Type B pancreatic cell (in vitro differentiated cells): ENCODE measurements at regions not wholly inside any gene's neighbourhood (a gene's known extent, or its start where the extent isn't known, plus 50 kb on each side); places are given as distances from the start of the nearest gene placed in this dataset.

Experiments used
- DNase-seq: peaks from one replicate; pipeline ENCODE4 v3.0.0; 2021; ENCODE audit warnings: mixed read lengths; ENCODE audit not compliant: unreplicated experiment; ENCODE audit errors: extremely low spot score
- H3K27ac Mint-ChIP-seq: 2 replicates; pipeline ENCODE4 v1.8.0; 2021; ENCODE audit warnings: mild to moderate bottlenecking, mixed read lengths
- H3K27me3 Mint-ChIP-seq: 2 replicates; pipeline ENCODE4 v1.8.0; 2021; ENCODE audit warnings: mixed read lengths
- H3K36me3 Mint-ChIP-seq: 2 replicates; pipeline ENCODE4 v1.8.0; 2021; ENCODE audit warnings: mixed read lengths
- H3K4me1 Mint-ChIP-seq: one replicate; pipeline ENCODE4 v1.8.0; 2021; ENCODE audit warnings: mixed read lengths; ENCODE audit not compliant: unreplicated experiment
- H3K4me3 Mint-ChIP-seq: 2 replicates; pipeline ENCODE4 v1.8.0; 2021; ENCODE audit warnings: mild to moderate bottlenecking, mixed read lengths
- H3K9me3 Mint-ChIP-seq: 2 replicates; pipeline ENCODE4 v1.8.0; 2021; ENCODE audit warnings: mixed read lengths
- CTCF ChIP-seq: fragments of 200-600 bp; sonication (generic); conservative IDR thresholded peaks from 2 replicates; pipeline ENCODE4 v1.5.0; 2021; ENCODE audit warnings: antibody characterized with exemption, mild to moderate bottlenecking

DNA sequence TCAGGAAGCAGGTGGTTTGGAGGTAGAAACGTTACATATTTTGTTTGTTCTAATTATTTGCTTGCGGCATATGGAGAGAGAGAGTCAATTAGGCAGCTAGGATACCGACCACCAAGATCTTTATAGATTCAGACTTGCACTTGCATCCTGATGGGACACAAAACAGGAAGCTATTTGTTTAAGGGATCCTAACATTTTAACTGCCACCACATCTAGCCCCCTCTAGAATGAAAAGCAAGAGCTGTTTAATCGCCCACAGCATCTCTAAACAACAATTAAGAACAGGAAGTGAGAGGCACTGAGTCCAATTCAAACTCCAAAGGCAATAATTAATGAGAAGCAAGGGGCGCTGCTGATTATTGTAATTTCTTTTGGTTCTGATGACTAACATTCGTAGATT, 182.0 kb upstream of the LINC00305 start:
- TF ChIP-seq CTCF, result no peak
- no peaks in the 10 kb centered on the region for H3K4me1 Mint-ChIP-seq
- H3K36me3 Mint-ChIP-seq, result no peaks in the 10 kb centered on the region
- DNase-seq, result no peak
- H3K9me3 Mint-ChIP-seq, result no peaks in the 10 kb centered on the region
- H3K27ac Mint-ChIP-seq, result no peak overlapping the region
- H3K27me3 Mint-ChIP-seq, result no peaks in the 10 kb centered on the region
- H3K4me3 Mint-ChIP-seq, result no peak overlapping the region

GRCh38 chr18:64330161-64330560, 181.3 kb upstream of the LINC00305 start:
- DNase-seq, result no peak
- H3K27me3 Mint-ChIP-seq, result no peaks in the 10 kb centered on the region

DNA sequence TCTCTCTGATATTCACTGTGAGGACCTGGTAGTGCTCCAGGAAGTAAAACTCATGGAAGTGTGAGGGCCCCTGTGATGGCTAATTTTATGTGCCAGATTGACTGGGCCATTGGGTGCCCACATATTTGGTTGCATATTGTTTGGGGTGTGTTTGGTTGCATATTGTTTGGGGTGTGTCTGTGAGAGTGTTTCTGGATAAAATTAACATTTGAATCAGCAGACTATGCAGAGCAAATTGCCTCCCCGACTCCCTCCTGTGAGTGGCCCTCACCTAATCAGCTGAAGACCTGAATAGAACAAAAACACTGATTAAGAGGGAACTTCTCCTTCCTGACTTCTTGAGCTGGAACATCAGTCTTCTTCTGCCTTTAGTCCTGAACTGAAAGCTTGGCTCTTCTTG, 173.3 kb upstream of the LINC00305 start:
- H3K4me3 Mint-ChIP-seq, result no peak overlapping the region
- H3K27me3 Mint-ChIP-seq, result no peaks in the 10 kb centered on the region
- no peak for DNase-seq
- no peak for TF ChIP-seq CTCF
- no peak overlapping the region for H3K27ac Mint-ChIP-seq
- H3K36me3 Mint-ChIP-seq, result no peaks in the 10 kb centered on the region
- H3K9me3 Mint-ChIP-seq, result peaks cover 8% of the 10 kb centered on the region
- H3K4me1 Mint-ChIP-seq, result no peaks in the 10 kb centered on the region

More at GRCh38 chr18:64330161-64330560, 181.3 kb upstream of the LINC00305 start:
- no peaks in the 10 kb centered on the region for H3K9me3 Mint-ChIP-seq
- no peak overlapping the region for H3K4me3 Mint-ChIP-seq
- H3K36me3 Mint-ChIP-seq, result no peaks in the 10 kb centered on the region
- no peak overlapping the region for H3K27ac Mint-ChIP-seq
- H3K4me1 Mint-ChIP-seq, result no peaks in the 10 kb centered on the region
- TF ChIP-seq CTCF, result no peak

DNA sequence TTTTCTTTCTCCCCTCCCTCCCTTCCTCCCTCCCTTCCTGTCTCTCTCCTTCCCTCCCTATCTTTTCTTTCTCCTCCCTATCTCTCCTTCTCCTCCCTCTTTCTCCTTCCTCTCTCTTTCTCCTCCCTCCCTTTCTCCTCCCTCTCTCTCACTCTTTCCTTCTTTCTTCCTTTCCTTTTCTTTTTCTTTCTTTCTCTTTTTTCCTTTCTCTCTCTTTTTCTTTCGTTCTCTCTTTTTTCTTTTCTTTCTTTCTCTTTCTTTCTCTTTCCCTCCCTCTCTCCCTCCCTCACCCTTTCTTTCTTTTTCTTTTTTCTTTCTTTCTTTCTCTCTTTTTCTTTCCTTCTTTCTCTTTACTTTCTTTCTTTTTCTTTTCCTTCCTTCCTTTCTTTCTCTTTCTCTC, 169.7 kb upstream of the LINC00305 start:
- no peaks in the 10 kb centered on the region for H3K36me3 Mint-ChIP-seq
- peaks cover 16% of the 10 kb centered on the region for H3K9me3 Mint-ChIP-seq
- DNase-seq, result no peak
- no peak for TF ChIP-seq CTCF
- no peak overlapping the region for H3K4me3 Mint-ChIP-seq
- no peaks in the 10 kb centered on the region for H3K4me1 Mint-ChIP-seq
- H3K27ac Mint-ChIP-seq, result no peak overlapping the region
- no peaks in the 10 kb centered on the region for H3K27me3 Mint-ChIP-seq

GRCh38 chr18:64311859-64312258, 163.0 kb upstream of the LINC00305 start:
- Mint-ChIP-seq H3K36me3 (no peaks in the 10 kb centered on the region), H3K27ac (no peak overlapping the region), H3K27me3 (no peaks in the 10 kb centered on the region), H3K9me3 (peaks cover 7% of the 10 kb centered on the region), H3K4me3 (no peak overlapping the region), H3K4me1 (no peaks in the 10 kb centered on the region)
- no peak for DNase-seq
- TF ChIP-seq CTCF, result no peak

DNA sequence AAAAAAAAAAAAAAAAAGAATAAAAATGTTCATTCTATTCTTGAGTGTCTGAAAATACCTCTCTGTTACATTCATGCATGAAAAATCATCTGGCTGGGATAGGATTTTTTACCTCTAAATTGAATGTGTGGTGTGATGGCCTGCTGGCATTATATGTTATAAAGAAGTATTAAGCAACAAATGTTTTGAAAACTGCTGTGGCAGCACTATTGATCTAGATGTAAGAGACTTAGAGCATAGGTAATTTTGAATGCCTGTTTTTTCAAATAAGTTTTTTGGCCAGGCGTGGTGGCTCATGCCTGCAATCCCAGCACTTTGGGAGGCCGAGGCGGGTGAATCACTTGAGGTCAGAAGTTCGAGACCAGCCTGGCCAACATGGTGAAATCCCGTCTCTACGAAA, 147.0 kb upstream of the LINC00305 start:
- no peak overlapping the region for H3K27ac Mint-ChIP-seq
- H3K9me3 Mint-ChIP-seq, result no peaks in the 10 kb centered on the region
- H3K4me1 Mint-ChIP-seq, result no peaks in the 10 kb centered on the region
- H3K36me3 Mint-ChIP-seq, result no peaks in the 10 kb centered on the region
- DNase-seq, result no peak
- no peak for TF ChIP-seq CTCF
- H3K27me3 Mint-ChIP-seq, result no peaks in the 10 kb centered on the region
- no peak overlapping the region for H3K4me3 Mint-ChIP-seq
